ENCODE measurements at regions not wholly inside any gene's neighbourhood (a gene's known extent, or its start where the extent isn't known, plus 50 kb on each side); places are given as distances from the start of the nearest gene placed in this dataset.
"Not testable (repeated sequence)": the region's sequence is repeated elsewhere in the genome, so short reads cannot be mapped to it uniquely, and the experiment has no call there.

DNA sequence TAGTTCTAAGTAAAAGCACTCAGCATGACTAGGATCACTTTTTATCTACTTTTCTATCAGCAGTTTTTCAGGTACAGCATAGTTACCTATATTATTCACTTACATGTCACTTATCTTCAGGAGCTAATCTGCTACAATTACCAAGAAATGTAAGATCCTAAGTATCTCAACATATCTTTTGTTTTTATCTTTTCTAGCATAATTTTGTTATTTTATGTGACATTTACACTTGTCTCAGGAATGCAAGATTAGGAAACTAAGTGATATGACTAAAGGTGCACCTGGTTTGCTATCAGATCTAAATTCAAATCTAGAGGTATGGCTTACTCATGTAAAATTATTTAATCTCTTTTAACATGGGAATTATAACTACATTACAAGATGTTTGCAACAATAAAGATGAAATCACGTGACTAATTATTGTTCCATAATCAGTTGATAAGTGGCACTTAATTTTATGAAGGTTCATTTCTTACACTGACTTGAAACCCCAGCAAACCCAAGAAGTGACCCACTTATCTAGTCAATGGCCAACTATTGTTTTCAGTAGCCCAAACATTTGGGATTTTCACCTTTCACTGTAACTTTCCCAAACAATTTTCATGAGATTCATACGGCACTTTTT, 390.3 kb upstream of the PCDH15 start:
- TF ChIP-seq, protein P1, sequence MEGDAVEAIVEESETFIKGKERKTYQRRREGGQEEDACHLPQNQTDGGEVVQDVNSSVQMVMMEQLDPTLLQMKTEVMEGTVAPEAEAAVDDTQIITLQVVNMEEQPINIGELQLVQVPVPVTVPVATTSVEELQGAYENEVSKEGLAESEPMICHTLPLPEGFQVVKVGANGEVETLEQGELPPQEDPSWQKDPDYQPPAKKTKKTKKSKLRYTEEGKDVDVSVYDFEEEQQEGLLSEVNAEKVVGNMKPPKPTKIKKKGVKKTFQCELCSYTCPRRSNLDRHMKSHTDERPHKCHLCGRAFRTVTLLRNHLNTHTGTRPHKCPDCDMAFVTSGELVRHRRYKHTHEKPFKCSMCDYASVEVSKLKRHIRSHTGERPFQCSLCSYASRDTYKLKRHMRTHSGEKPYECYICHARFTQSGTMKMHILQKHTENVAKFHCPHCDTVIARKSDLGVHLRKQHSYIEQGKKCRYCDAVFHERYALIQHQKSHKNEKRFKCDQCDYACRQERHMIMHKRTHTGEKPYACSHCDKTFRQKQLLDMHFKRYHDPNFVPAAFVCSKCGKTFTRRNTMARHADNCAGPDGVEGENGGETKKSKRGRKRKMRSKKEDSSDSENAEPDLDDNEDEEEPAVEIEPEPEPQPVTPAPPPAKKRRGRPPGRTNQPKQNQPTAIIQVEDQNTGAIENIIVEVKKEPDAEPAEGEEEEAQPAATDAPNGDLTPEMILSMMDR (conservative IDR thresholded peaks at IDR 0.05): no peak
- no peak overlapping the region for H3K27ac ChIP-seq

DNA sequence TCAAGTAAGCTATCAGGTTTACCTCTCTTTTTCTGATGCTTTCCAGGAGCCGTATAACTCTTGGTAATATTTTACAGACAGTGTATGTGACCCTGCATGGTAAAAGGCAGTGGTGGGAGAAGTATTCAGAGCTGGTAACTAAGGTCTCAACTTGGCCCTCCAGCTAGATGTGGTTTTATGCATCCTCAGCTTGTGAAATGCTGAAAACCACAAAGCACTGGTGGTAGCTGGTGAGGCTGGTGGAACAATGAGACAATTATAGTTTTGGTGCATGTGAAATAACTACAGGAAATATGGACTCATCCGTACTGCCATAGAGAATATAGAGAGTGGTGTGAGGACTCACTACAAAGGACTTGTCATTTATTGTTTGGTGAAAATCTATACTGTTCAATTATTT, 383.0 kb upstream of the PCDH15 start:
- H3K27ac ChIP-seq: no peak overlapping the region
- TF ChIP-seq, protein P1 (conservative IDR thresholded peaks at IDR 0.05): no peak

DNA sequence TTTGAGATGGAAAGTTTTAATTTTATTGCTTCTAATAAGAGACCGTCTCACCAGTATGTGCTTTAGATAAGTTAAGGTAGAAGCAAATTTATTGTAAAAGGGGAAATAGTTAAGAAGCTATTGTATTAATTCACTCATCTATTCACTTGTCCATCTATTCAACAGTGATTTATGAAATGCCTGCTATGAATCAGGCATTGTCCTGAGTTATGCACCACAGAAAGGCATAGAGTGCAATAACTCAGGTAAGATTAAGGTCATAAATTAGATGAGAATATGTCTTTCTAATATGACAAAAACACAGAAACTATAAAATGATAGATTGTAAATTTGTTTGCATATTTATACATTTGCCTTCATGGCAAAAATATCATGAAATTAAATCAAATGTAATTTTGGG, 379.3 kb upstream of the PCDH15 start:
- TF ChIP-seq, protein P1 (conservative IDR thresholded peaks at IDR 0.05): no peak
- no peak overlapping the region for H3K27ac ChIP-seq

DNA sequence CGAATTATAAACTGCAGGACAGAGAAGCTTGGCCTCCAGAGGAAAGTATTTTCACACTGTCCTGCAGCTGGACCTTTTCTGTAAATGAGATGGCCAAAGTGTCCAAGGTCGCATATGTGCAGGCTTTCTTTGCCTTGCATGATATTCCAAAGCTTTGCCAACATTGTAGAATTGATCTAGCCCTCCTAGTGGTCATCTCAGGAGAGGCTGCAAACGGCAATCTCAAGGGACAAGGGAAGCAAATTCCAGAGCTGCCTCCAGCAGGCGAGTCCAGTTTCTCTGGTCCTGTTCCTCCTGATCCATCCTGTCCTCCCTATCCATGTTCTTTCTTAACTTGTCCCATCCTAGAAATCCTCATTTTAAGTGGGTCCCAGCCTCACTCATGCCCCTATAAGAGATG, 373.4 kb upstream of the PCDH15 start:
- TF ChIP-seq, protein P1 (conservative IDR thresholded peaks at IDR 0.05): peak; percentile 42; the same call in 1 of the 2 replicates
- no peak overlapping the region for H3K27ac ChIP-seq

DNA sequence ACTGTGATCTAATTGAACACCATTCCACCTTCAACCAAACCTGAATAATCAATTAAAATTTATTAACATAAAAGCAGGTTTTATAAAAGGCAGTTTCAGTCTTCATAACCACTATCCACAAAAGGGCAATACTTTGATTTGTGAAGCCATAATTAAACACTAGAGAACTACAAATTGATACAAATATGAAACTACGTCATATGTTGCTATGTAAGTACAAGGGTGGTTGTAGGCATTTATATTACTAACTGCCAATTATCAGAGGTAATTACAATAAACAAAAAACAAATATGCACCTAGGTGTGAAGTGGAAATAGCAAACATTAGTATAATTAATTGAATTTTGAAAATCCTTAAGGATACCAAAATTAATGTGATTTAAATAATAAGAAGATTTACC, 368.5 kb upstream of the PCDH15 start:
- TF ChIP-seq, protein P1 (conservative IDR thresholded peaks at IDR 0.05): no peak

DNA sequence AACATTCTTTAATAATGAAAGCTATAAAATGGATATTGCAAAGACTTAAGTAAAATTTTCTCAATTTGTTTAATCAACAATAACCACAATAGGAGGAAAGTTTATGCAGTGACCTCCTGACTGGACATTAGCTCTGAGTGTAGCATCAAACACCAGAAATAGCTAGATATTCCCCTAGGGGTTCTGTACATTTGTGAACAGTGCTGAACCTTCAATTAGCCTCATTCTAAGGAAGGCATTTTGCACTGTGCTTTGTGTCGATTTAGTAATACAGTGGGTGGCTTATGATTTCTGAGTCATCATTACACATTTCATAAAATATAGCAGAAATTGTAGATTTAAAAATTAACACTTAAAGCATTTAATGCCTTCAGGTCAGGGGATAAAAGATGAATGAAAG, 367.3 kb upstream of the PCDH15 start:
- TF ChIP-seq, protein P1 (conservative IDR thresholded peaks at IDR 0.05): no peak
- H3K27ac ChIP-seq: no peak overlapping the region

More for the DNA sequence above, 368.5 kb upstream of the PCDH15 start:
- no peak overlapping the region for H3K27ac ChIP-seq

DNA sequence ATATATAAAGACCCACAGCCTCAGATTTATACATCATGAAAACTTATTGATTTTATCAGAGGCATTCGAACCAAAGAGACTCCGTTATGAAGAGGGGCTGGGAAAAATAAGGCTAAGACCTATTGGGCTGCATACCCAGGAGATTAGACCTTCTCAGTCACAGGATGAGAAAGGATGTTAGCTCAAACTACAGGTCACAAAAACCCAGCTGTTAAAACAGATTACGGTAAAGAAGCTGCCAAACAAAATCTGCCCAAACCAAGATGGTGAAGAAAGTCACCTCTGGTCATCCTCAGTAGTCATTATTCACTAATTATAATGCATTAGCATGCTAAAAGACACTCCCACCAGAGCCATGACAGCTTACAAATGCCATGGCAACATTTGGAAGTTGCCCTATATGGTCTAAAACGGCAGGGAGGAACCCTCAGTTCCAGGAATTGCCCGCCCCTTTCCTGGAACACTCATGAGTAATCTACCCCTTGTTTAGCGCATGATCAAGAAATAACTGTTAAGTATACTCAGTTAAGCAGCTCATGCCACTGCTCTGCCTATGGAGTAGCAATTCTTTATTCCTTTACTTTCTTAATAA, 362.5 kb upstream of the PCDH15 start:
- TF ChIP-seq, protein P1 (conservative IDR thresholded peaks at IDR 0.05): no peak
- no peak overlapping the region for H3K27ac ChIP-seq

DNA sequence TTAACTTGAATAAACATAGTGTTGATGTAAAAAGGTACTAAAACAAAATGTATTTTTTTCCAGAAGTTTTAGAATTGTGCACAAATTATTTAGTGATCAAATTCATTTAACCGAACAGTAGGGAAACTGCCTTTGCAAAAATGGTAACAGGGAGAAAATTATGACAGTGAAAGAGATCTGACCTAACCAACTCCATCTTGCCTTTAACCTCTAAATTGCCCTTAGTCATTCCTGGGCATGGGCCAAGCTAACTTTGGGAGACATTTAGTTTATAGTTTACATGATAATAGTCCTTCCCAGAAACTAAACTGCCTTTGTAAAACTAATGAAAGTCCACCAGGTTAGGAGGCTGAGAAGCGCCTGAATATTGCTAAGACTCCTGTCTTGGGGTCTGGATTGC, 361.3 kb upstream of the PCDH15 start:
- not testable (repeated sequence) for H3K27ac ChIP-seq

Measured in VCaP (cell line).